ENCODE measurements at regions not wholly inside any gene's neighbourhood (a gene's known extent, or its start where the extent isn't known, plus 50 kb on each side); places are given as distances from the start of the nearest gene placed in this dataset.
"Not testable (repeated sequence)": the region's sequence is repeated elsewhere in the genome, so short reads cannot be mapped to it uniquely, and the experiment has no call there.

GRCh38 chr6:125431971-125432370 is 130.2 kb upstream of the HDDC2 start:
- DNase-seq (ENCODE audit: low read depth in 2 of 2): no peak

GRCh38 chr6:125432963-125433362 is 131.2 kb upstream of the HDDC2 start:
- DNase-seq (ENCODE audit: low read depth in 2 of 2): no peak

GRCh38 chr6:125434760-125435159 is 133.0 kb upstream of the HDDC2 start:
- no peak for DNase-seq (ENCODE audit: low read depth in 2 of 2)

- no peak for DNase-seq (ENCODE audit: low read depth in 2 of 2)
Observed at GRCh38 chr6:125439512-125439911, 137.7 kb upstream of the HDDC2 start.

GRCh38 chr6:125444006-125444923 is 142.5 kb upstream of the HDDC2 start:
- no peak for DNase-seq (ENCODE audit: low read depth in 2 of 2)

GRCh38 chr6:125445054-125445453 is 143.3 kb upstream of the HDDC2 start:
- DNase-seq (ENCODE audit: low read depth in 2 of 2): no peak

- no peak for DNase-seq (ENCODE audit: low read depth in 2 of 2)
Observed at GRCh38 chr6:125446011-125446410, 144.2 kb upstream of the HDDC2 start.

GRCh38 chr6:125451750-125452149 is 150.0 kb upstream of the HDDC2 start:
- no peak for DNase-seq (ENCODE audit: low read depth in 2 of 2)

GRCh38 chr6:125453516-125453915 is 151.7 kb upstream of the HDDC2 start:
- DNase-seq (ENCODE audit: low read depth in 2 of 2): no peak

GRCh38 chr6:125454351-125454750 is 152.6 kb upstream of the HDDC2 start:
- no peak for DNase-seq (ENCODE audit: low read depth in 2 of 2)

- not testable (repeated sequence) for DNase-seq (ENCODE audit: low read depth in 2 of 2)
Observed at GRCh38 chr6:125458493-125458892, 156.7 kb upstream of the HDDC2 start.

- not testable (repeated sequence) for DNase-seq (ENCODE audit: low read depth in 2 of 2)
Observed at GRCh38 chr6:125465332-125465731, 163.6 kb upstream of the HDDC2 start.

- no peak for DNase-seq (ENCODE audit: low read depth in 2 of 2)
Observed at GRCh38 chr6:125469915-125470314, 168.1 kb upstream of the HDDC2 start.

GRCh38 chr6:125471667-125472066 is 169.9 kb upstream of the HDDC2 start:
- DNase-seq (ENCODE audit: low read depth in 2 of 2): no peak

- DNase-seq (ENCODE audit: low read depth in 2 of 2): no peak
Observed at GRCh38 chr6:125474061-125474460, 172.3 kb upstream of the HDDC2 start.

GRCh38 chr6:125477156-125477555 is 175.4 kb upstream of the HDDC2 start:
- DNase-seq (ENCODE audit: low read depth in 2 of 2): no peak

GRCh38 chr6:125477844-125478243 is 176.1 kb upstream of the HDDC2 start:
- DNase-seq (ENCODE audit: low read depth in 2 of 2): no peak

GRCh38 chr6:125480146-125480545 is 178.4 kb upstream of the HDDC2 start:
- no peak for DNase-seq (ENCODE audit: low read depth in 2 of 2)

GRCh38 chr6:125480571-125480970 is 178.8 kb upstream of the HDDC2 start:
- no peak for DNase-seq (ENCODE audit: low read depth in 2 of 2)

GRCh38 chr6:125481056-125481455 is 179.3 kb upstream of the HDDC2 start:
- no peak for DNase-seq (ENCODE audit: low read depth in 2 of 2)

- no peak for DNase-seq (ENCODE audit: low read depth in 2 of 2)
Observed at GRCh38 chr6:125485757-125486156, 184.0 kb upstream of the HDDC2 start.

- no peak for DNase-seq (ENCODE audit: low read depth in 2 of 2)
Observed at GRCh38 chr6:125486881-125487280, 185.1 kb upstream of the HDDC2 start.

GRCh38 chr6:125489579-125490285 is 188.0 kb upstream of the HDDC2 start:
- no peak for DNase-seq (ENCODE audit: low read depth in 2 of 2)
